Panc1 (cell line): ENCODE measurements at regions not wholly inside any gene's neighbourhood (a gene's known extent, or its start where the extent isn't known, plus 50 kb on each side); places are given as distances from the start of the nearest gene placed in this dataset.
"Not testable (repeated sequence)": the region's sequence is repeated elsewhere in the genome, so short reads cannot be mapped to it uniquely, and the experiment has no call there.

ENCODE experiments used
- ATAC-seq: fragments of 200-7000 bp; cut with Tn5 transposase; 2 replicates; pipeline ENCODE4 v1.9.1; 2020; ENCODE audit warnings: mild to moderate bottlenecking, moderate library complexity
- BruUV-seq: library from RNA; stranded (reverse); fragments of 400-500 nt; replicated peaks from 2 replicates; lab custom pipeline; 2021; lab: Mats Ljungman, UMichigan
- CTCF ChIA-PET: fragments of 300-600 bp; sonication (Branson Sonifier 250); formaldehyde crosslinking; loops from one replicate; lab custom pipeline; 2022; ENCODE audit warnings: antibody characterized with exemption; lab: Charles Lee
- POLR2A ChIA-PET: fragments of 300-600 bp; sonication (Branson Sonifier 250); formaldehyde crosslinking; loops from one replicate; lab custom pipeline; 2022; ENCODE audit warnings: antibody characterized with exemption; lab: Charles Lee
- DNase-seq: peaks from one replicate; pipeline ENCODE4 v3.0.0-alpha.2; 2010; ENCODE audit warnings: low read depth, low spot score
- H3K27ac ChIP-seq: 2 replicates; pipeline ENCODE4 v1.5.1; 2011; ENCODE audit warnings: mild to moderate bottlenecking, low read length, inconsistent platforms
- H3K27me3 ChIP-seq: fragments of 200-500 bp; sonication (Bioruptor generic); 2 replicates; pipeline ENCODE4 v1.6.0; 2014; ENCODE audit warnings: low read length, inconsistent platforms; ENCODE audit not compliant: control insufficient read depth, insufficient read depth
- H3K36me3 ChIP-seq: fragments of 200-500 bp; sonication (Bioruptor generic); 2 replicates; pipeline ENCODE4 v1.5.1; 2014; ENCODE audit warnings: inconsistent platforms, mild to moderate bottlenecking, low read length, moderate library complexity; ENCODE audit not compliant: control insufficient read depth, insufficient read depth
- H3K4me1 ChIP-seq: 2 replicates; pipeline ENCODE4 v1.5.1; 2011; ENCODE audit warnings: inconsistent platforms, mild to moderate bottlenecking, low read length, moderate library complexity; ENCODE audit not compliant: control insufficient read depth, insufficient read depth
- H3K4me3 ChIP-seq, 2 experiments: 2 replicates each; pipeline ENCODE4 v1.5.1; 2011 to 2012; ENCODE audit warnings: low read depth in 2 of 2, low read length in 2 of 2, mild to moderate bottlenecking in 2 of 2, inconsistent platforms in 1 of 2, moderate library complexity in 1 of 2
- H3K9me3 ChIP-seq: fragments of 200-500 bp; sonication (Bioruptor generic); 2 replicates; pipeline ENCODE4 v1.5.1; 2014; ENCODE audit warnings: low read depth, mild to moderate bottlenecking, inconsistent platforms, low read length, moderate library complexity; ENCODE audit not compliant: control insufficient read depth, insufficient read depth
- POLR2AphosphoS5 ChIP-seq: IDR thresholded peaks from 2 replicates; pipeline ENCODE4 v1.6.1; 2012; ENCODE audit warnings: mild to moderate bottlenecking, low read depth, low read length, moderate library complexity
- SIN3A ChIP-seq: IDR thresholded peaks from 2 replicates; pipeline ENCODE4 v1.6.1; 2012; ENCODE audit warnings: low read depth, mild to moderate bottlenecking, low read length, moderate library complexity, borderline replicate concordance; ENCODE audit not compliant: insufficient read depth
- TCF7L2 ChIP-seq: IDR thresholded peaks from 2 replicates; pipeline ENCODE4 v1.6.1; 2011; ENCODE audit warnings: mild to moderate bottlenecking, low read depth, low read length, inconsistent platforms
- in situ Hi-C: cut with HindIII; loops from 2 replicates; pipeline ENCODE4 v1.10.0; 2016; ENCODE audit warnings: low sequenced_read_pairs, low pct_unique_long_range_greater_than_20kb
- intact Hi-C: fragments of 100-400 bp; cut with micrococcal nuclease; formaldehyde crosslinking; loops from one replicate; pipeline ENCODE4 v1.10.0; 2022; ENCODE audit not compliant: unreplicated experiment
- TF ChIP-seq, protein P1 (sequence below), 2 experiments: IDR thresholded peaks; 2 replicates each; pipeline ENCODE4 v1.6.1; 2011 to 2012; ENCODE audit warnings: low read depth in 2 of 2, control low read depth in 1 of 2, low read length in 1 of 2, mild to moderate bottlenecking in 1 of 2, moderate library complexity in 1 of 2; ENCODE audit not compliant: insufficient read depth in 1 of 2
- TF ChIP-seq, protein P2 (sequence below): fragments of 450-650 bp; IDR thresholded peaks from 2 replicates; pipeline ENCODE4 v1.5.1; 2017; ENCODE audit warnings: mild to moderate bottlenecking

DNA sequence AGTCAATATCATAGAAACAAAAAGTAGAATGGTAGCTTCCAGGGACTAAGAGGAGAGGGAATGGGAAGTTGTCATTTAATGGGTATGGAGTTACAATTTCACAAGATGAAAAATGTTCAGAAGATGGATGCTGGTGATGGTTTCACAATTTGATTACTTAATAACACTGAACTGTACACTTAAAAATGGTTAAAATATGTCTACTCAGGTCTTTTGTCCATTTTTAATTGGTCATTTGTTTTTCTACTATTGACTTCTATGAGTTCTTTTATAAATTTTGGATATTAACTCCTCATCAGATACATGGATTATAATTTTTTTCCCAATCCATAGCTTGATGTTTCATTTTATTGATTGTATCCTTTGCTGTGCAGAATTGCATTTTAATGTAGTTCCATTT lies 275.5 kb downstream of the AKAIN1 start:
- no peak for ATAC-seq
- no peaks in the 10 kb centered on the region for H3K9me3 ChIP-seq
- no peak overlapping the region for H3K27ac ChIP-seq
- TF ChIP-seq, protein P1, sequence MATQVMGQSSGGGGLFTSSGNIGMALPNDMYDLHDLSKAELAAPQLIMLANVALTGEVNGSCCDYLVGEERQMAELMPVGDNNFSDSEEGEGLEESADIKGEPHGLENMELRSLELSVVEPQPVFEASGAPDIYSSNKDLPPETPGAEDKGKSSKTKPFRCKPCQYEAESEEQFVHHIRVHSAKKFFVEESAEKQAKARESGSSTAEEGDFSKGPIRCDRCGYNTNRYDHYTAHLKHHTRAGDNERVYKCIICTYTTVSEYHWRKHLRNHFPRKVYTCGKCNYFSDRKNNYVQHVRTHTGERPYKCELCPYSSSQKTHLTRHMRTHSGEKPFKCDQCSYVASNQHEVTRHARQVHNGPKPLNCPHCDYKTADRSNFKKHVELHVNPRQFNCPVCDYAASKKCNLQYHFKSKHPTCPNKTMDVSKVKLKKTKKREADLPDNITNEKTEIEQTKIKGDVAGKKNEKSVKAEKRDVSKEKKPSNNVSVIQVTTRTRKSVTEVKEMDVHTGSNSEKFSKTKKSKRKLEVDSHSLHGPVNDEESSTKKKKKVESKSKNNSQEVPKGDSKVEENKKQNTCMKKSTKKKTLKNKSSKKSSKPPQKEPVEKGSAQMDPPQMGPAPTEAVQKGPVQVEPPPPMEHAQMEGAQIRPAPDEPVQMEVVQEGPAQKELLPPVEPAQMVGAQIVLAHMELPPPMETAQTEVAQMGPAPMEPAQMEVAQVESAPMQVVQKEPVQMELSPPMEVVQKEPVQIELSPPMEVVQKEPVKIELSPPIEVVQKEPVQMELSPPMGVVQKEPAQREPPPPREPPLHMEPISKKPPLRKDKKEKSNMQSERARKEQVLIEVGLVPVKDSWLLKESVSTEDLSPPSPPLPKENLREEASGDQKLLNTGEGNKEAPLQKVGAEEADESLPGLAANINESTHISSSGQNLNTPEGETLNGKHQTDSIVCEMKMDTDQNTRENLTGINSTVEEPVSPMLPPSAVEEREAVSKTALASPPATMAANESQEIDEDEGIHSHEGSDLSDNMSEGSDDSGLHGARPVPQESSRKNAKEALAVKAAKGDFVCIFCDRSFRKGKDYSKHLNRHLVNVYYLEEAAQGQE (IDR thresholded peaks at IDR 0.05; ENCODE audit: insufficient read depth in 1 of 2, low read depth in 2 of 2, low read length in 1 of 2) = no peak
- TF ChIP-seq SIN3A (no peak), TCF7L2 (no peak), POLR2AphosphoS5 (no peak)
- TF ChIP-seq, protein P2, sequence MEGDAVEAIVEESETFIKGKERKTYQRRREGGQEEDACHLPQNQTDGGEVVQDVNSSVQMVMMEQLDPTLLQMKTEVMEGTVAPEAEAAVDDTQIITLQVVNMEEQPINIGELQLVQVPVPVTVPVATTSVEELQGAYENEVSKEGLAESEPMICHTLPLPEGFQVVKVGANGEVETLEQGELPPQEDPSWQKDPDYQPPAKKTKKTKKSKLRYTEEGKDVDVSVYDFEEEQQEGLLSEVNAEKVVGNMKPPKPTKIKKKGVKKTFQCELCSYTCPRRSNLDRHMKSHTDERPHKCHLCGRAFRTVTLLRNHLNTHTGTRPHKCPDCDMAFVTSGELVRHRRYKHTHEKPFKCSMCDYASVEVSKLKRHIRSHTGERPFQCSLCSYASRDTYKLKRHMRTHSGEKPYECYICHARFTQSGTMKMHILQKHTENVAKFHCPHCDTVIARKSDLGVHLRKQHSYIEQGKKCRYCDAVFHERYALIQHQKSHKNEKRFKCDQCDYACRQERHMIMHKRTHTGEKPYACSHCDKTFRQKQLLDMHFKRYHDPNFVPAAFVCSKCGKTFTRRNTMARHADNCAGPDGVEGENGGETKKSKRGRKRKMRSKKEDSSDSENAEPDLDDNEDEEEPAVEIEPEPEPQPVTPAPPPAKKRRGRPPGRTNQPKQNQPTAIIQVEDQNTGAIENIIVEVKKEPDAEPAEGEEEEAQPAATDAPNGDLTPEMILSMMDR = no peak
- in situ Hi-C loops = no loop called here
- H3K27me3 ChIP-seq = no peaks in the 10 kb centered on the region
- POLR2A ChIA-PET = no interaction called here
- intact Hi-C loops = no loop called here
- H3K36me3 ChIP-seq = no peaks in the 10 kb centered on the region
- DNase-seq = no peak
- no TSS peak for BruUV-seq
- no peak overlapping the region for H3K4me3 ChIP-seq
- CTCF ChIA-PET = no interaction called here
- H3K4me1 ChIP-seq = no peaks in the 10 kb centered on the region

DNA sequence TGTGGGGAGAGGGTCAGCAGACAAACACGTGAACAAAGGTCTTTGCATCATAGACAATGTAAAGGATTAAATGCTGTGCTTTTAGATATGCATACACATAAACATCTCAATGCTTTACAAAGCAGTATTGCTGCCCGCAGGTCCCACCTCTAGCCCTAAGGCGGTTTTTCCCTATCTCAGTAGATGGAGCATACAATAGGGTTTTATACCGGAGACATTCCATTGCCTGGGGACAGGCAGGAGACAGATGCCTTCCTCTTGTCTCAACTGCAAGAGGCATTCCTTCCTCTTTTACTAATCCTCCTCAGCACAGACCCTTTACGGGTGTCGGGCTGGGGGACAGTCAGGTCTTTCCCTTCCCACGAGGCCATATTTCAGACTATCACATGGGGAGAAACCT lies 279.5 kb downstream of the AKAIN1 start:
- H3K36me3 ChIP-seq, CTCF ChIA-PET, DNase-seq, in situ Hi-C loops, intact Hi-C loops, BruUV-seq, H3K27ac ChIP-seq, H3K4me3 ChIP-seq, POLR2A ChIA-PET, H3K9me3 ChIP-seq, H3K27me3 ChIP-seq, H3K4me1 ChIP-seq, ATAC-seq: not testable (repeated sequence)

DNA sequence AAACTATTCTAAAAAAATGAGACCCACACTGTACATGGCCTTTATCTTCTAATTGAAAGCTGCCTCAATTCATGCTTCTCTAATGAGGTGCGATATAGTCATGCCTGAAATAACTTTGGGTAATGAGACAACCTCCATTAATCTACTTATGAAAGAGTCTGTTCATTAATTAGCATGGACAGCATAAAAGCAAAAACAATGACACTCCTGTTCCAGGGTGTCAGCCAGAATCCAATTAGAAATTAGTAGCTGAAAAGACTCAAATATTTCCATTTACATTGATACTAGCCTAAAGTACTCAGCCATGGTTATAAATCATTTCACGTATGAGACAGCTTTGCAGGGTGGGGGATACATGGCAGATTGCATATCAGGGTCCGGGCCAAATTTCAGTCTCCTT lies 288.7 kb downstream of the AKAIN1 start:
- no peaks in the 10 kb centered on the region for H3K27me3 ChIP-seq
- H3K4me1 ChIP-seq = no peaks in the 10 kb centered on the region
- DNase-seq (no peak), ATAC-seq (no peak)
- no TSS peak for BruUV-seq
- POLR2A ChIA-PET = no interaction called here
- TF ChIP-seq, protein P1 (IDR thresholded peaks at IDR 0.05; ENCODE audit: insufficient read depth in 1 of 2, low read depth in 2 of 2, low read length in 1 of 2) = no peak
- TF ChIP-seq, protein P2 = no peak
- TF ChIP-seq SIN3A (no peak), TCF7L2 (no peak), POLR2AphosphoS5 (no peak)
- H3K4me3 ChIP-seq = no peak overlapping the region
- H3K9me3 ChIP-seq = no peaks in the 10 kb centered on the region
- in situ Hi-C loops (no loop called here), intact Hi-C loops (no loop called here)
- H3K36me3 ChIP-seq = no peaks in the 10 kb centered on the region
- CTCF ChIA-PET = no interaction called here
- no peak overlapping the region for H3K27ac ChIP-seq
